SK-N-SH (cell line): ENCODE measurements at regions not wholly inside any gene's neighbourhood (a gene's known extent, or its start where the extent isn't known, plus 50 kb on each side); places are given as distances from the start of the nearest gene placed in this dataset.

Source experiments
- CTCF ChIP-seq: fragments of 200-600 bp; sonication (generic); IDR thresholded peaks from 2 replicates; pipeline ENCODE4 v1.6.1; 2017; ENCODE audit warnings: antibody characterized with exemption, mild to moderate bottlenecking, moderate library complexity
- EZH2phosphoT487 ChIP-seq: fragments of 200-600 bp; sonication (generic); IDR thresholded peaks from 2 replicates; pipeline ENCODE4 v1.6.1; 2017; ENCODE audit warnings: low read depth, mixed run types, mild to moderate bottlenecking, antibody characterized with exemption, moderate library complexity, borderline replicate concordance
- FOSL2 ChIP-seq: IDR thresholded peaks from 2 replicates; pipeline ENCODE4 v1.4.0; 2012; ENCODE audit warnings: low read depth, mild to moderate bottlenecking, moderate library complexity, borderline replicate concordance
- GABPA ChIP-seq: IDR thresholded peaks from 2 replicates; pipeline ENCODE4 v1.4.0; 2012; ENCODE audit warnings: low read depth, mild to moderate bottlenecking
- MXI1 ChIP-seq: IDR thresholded peaks from 2 replicates; pipeline ENCODE4 v1.6.1; 2012; ENCODE audit warnings: mild to moderate bottlenecking, low read depth, low read length, improper control_type of control experiment
- NFIC ChIP-seq: IDR thresholded peaks from 2 replicates; pipeline ENCODE4 v1.4.0; 2012; ENCODE audit warnings: borderline replicate concordance
- POLR2AphosphoS5 ChIP-seq: IDR thresholded peaks from 2 replicates; pipeline ENCODE4 v1.6.1; 2012; ENCODE audit warnings: low read depth, low read length
- RAD21 ChIP-seq: IDR thresholded peaks from 2 replicates; pipeline ENCODE4 v1.6.1; 2012; ENCODE audit warnings: mild to moderate bottlenecking, low read length
- RCOR1 ChIP-seq: fragments of 150-350 bp; IDR thresholded peaks from 2 replicates; pipeline ENCODE4 v1.6.1; 2017; ENCODE audit warnings: antibody characterized with exemption, low read length
- SIN3A ChIP-seq: IDR thresholded peaks from 2 replicates; pipeline ENCODE4 v1.6.1; 2012; ENCODE audit warnings: low read depth, mild to moderate bottlenecking, low read length, moderate library complexity, borderline replicate concordance
- TEAD4 ChIP-seq: IDR thresholded peaks from 2 replicates; pipeline ENCODE4 v1.4.0; 2012; ENCODE audit warnings: mild to moderate bottlenecking, borderline replicate concordance; ENCODE audit not compliant: insufficient read depth
- YY1 ChIP-seq: IDR thresholded peaks from 2 replicates; pipeline ENCODE4 v1.4.0; 2012; ENCODE audit warnings: low read depth, mild to moderate bottlenecking

GRCh38 chr2:150989969-150990368, 271.7 kb downstream of the RBM43 start:
- TF ChIP-seq CTCF (no peak), EZH2phosphoT487 (no peak), RCOR1 (no peak), GABPA (no peak), RAD21 (no peak), POLR2AphosphoS5 (no peak), NFIC (no peak), FOSL2 (no peak), MXI1 (no peak), SIN3A (no peak), YY1 (no peak), TEAD4 (no peak)
